SK-N-MC (cell line): ENCODE measurements at regions not wholly inside any gene's neighbourhood (a gene's known extent, or its start where the extent isn't known, plus 50 kb on each side); places are given as distances from the start of the nearest gene placed in this dataset.

Source experiments
- EZH2 ChIP-seq: fragments of 200-600 bp; sonication (generic); IDR thresholded peaks from one replicate; pipeline ENCODE4 v1.6.1; 2017; ENCODE audit warnings: antibody characterized with exemption
- FOXP2 ChIP-seq: optimal IDR thresholded peaks from 2 replicates; pipeline ENCODE3; 2011; ENCODE audit warnings: mild to moderate bottlenecking, moderate library complexity; ENCODE audit not compliant: insufficient read depth; ENCODE audit errors: extremely low read length, control extremely low read depth
- POLR2AphosphoS5 ChIP-seq: IDR thresholded peaks from 2 replicates; pipeline ENCODE4 v1.6.1; 2012; ENCODE audit warnings: mild to moderate bottlenecking, low read depth, low read length, borderline replicate concordance

GRCh38 chr2:162968306-162968705 lies 129.7 kb upstream of the KCNH7 start:
- TF ChIP-seq POLR2AphosphoS5 (no peak), EZH2 (no peak), FOXP2 (no peak)
